Mesenchymal stem cell (in vitro differentiated cells and primary cell): ENCODE measurements at regions not wholly inside any gene's neighbourhood (a gene's known extent, or its start where the extent isn't known, plus 50 kb on each side); places are given as distances from the start of the nearest gene placed in this dataset.
A peak's percentile ranks its signal among the peaks of the same experiment; 100 is the strongest.

Source experiments
- DNase-seq: peaks from one replicate; pipeline ENCODE4 v3.0.0-alpha.2; 2013
- H2AFZ ChIP-seq: one replicate; pipeline ENCODE4 v1.6.1; 2013; ENCODE audit warnings: low read depth, mild to moderate bottlenecking, control low read depth, inconsistent platforms, low read length, moderate library complexity
- H2AK5ac ChIP-seq: 2 replicates; pipeline ENCODE4 v1.6.1; 2013; ENCODE audit warnings: low read length, moderate library complexity, mild to moderate bottlenecking, inconsistent platforms; ENCODE audit not compliant: severe bottlenecking
- H2BK120ac ChIP-seq: one replicate; pipeline ENCODE4 v1.6.1; 2013; ENCODE audit warnings: low read depth, mild to moderate bottlenecking, inconsistent platforms, low read length, moderate library complexity
- H2BK12ac ChIP-seq, 2 experiments: one replicate each; pipeline ENCODE4 v1.6.1; 2013; ENCODE audit warnings: inconsistent platforms in 2 of 2, low read length in 2 of 2, mild to moderate bottlenecking in 2 of 2, moderate library complexity in 2 of 2, control low read depth in 1 of 2
- H2BK15ac ChIP-seq: one replicate; pipeline ENCODE4 v1.6.1; 2013; ENCODE audit warnings: mild to moderate bottlenecking, low read depth, inconsistent platforms; ENCODE audit not compliant: poor library complexity, severe bottlenecking
- H2BK5ac ChIP-seq: 2 replicates; pipeline ENCODE4 v1.6.1; 2013; ENCODE audit warnings: low read depth, mild to moderate bottlenecking, low read length, control low read depth, inconsistent platforms; ENCODE audit not compliant: poor library complexity, severe bottlenecking
- H3K14ac ChIP-seq, 2 experiments: one replicate each; pipeline ENCODE4 v1.6.1; 2013; ENCODE audit warnings: inconsistent platforms in 2 of 2, low read length in 2 of 2, control low read depth in 1 of 2, mild to moderate bottlenecking in 1 of 2, moderate library complexity in 1 of 2
- H3K18ac ChIP-seq, 2 experiments: one replicate each; pipeline ENCODE4 v1.6.1; 2013; ENCODE audit warnings: inconsistent platforms in 2 of 2, low read length in 2 of 2, control low read depth in 1 of 2, low read depth in 1 of 2, mild to moderate bottlenecking in 1 of 2
- H3K23ac ChIP-seq, 2 experiments: one replicate each; pipeline ENCODE4 v1.6.1; 2013; ENCODE audit warnings: inconsistent platforms in 2 of 2, low read length in 2 of 2, mild to moderate bottlenecking in 2 of 2, moderate library complexity in 2 of 2, control low read depth in 1 of 2
- H3K27ac ChIP-seq: 2 replicates; pipeline ENCODE4 v1.5.1; 2013; ENCODE audit warnings: mild to moderate bottlenecking, moderate library complexity, low read length, control low read depth, inconsistent platforms; ENCODE audit not compliant: poor library complexity, severe bottlenecking
- H3K27me3 ChIP-seq, 2 experiments: 2 replicates each; pipeline versions ENCODE4 v1.6.1 to v1.7.0; 2013; ENCODE audit warnings: low read length in 2 of 2, mild to moderate bottlenecking in 2 of 2, moderate library complexity in 2 of 2, control low read depth in 1 of 2, inconsistent platforms in 1 of 2; ENCODE audit not compliant: control insufficient read depth in 1 of 2, insufficient read depth in 1 of 2
- H3K36me3 ChIP-seq, 2 experiments: 2 replicates each; pipeline versions ENCODE4 v1.6.1 to v1.7.0; 2013; ENCODE audit warnings: low read length in 2 of 2, control low read depth in 1 of 2, inconsistent platforms in 1 of 2, low read depth in 1 of 2, mild to moderate bottlenecking in 1 of 2; ENCODE audit not compliant: insufficient read depth in 2 of 2, control insufficient read depth in 1 of 2
- H3K4ac ChIP-seq, 2 experiments: one replicate each; pipeline ENCODE4 v1.6.1; 2013; ENCODE audit warnings: inconsistent platforms in 2 of 2, low read length in 2 of 2, mild to moderate bottlenecking in 2 of 2, moderate library complexity in 2 of 2, control low read depth in 1 of 2, low read depth in 1 of 2
- H3K4me1 ChIP-seq: 2 replicates; pipeline ENCODE4 v1.6.1; 2013; ENCODE audit warnings: low read depth, low read length, control low read depth; ENCODE audit not compliant: control insufficient read depth, insufficient read depth
- H3K4me2 ChIP-seq: 2 replicates; pipeline ENCODE4 v1.6.1; 2013; ENCODE audit warnings: low read length, mild to moderate bottlenecking, inconsistent platforms; ENCODE audit not compliant: poor library complexity, severe bottlenecking
- H3K4me3 ChIP-seq, 2 experiments: 2 replicates each; pipeline versions ENCODE4 v1.5.1 to v1.7.0; 2013; ENCODE audit warnings: low read length in 2 of 2, mild to moderate bottlenecking in 2 of 2, control low read depth in 1 of 2, low read depth in 1 of 2; ENCODE audit not compliant: insufficient read depth in 1 of 2
- H3K79me1 ChIP-seq: replicated peaks from 2 replicates; pipeline ENCODE4 v1.6.1; 2013; ENCODE audit warnings: mild to moderate bottlenecking, control low read depth, low read length, inconsistent platforms; ENCODE audit not compliant: poor library complexity, severe bottlenecking
- H3K9ac ChIP-seq: 2 replicates; pipeline ENCODE4 v1.7.0; 2013; ENCODE audit warnings: mild to moderate bottlenecking, low read length, moderate library complexity
- H3K9me3 ChIP-seq: 2 replicates; pipeline ENCODE4 v1.7.0; 2013; ENCODE audit warnings: mild to moderate bottlenecking, low read length; ENCODE audit not compliant: control insufficient read depth
- H4K8ac ChIP-seq: one replicate; pipeline ENCODE4 v1.6.1; 2013; ENCODE audit warnings: inconsistent platforms, mild to moderate bottlenecking, low read length, moderate library complexity
- H4K91ac ChIP-seq: one replicate; pipeline ENCODE4 v1.6.1; 2013; ENCODE audit warnings: mild to moderate bottlenecking, low read length, inconsistent platforms
- whole genome bisulfite sequencing: methylation state at CpG from one replicate; pipeline ENCODE4 v1.1.7; 2013; ENCODE audit warnings: mixed read lengths; 5-methylcytosine and 5-hydroxymethylcytosine counted together

GRCh38 chr2:62372824-62373223 lies 133.2 kb downstream of the TMEM17 start:
- Histone ChIP-seq H3K36me3 (no peaks in the 10 kb centered on the region), H3K4me2 (no peak overlapping the region), H2BK12ac (no peak overlapping the region), H3K9me3 (peaks cover 27% of the 10 kb centered on the region), H2AK5ac (no peak overlapping the region), H3K9ac (no peak overlapping the region), H3K27me3 (no peaks in the 10 kb centered on the region), H3K18ac (no peak overlapping the region), H3K4me1 (peaks cover 6% of the 10 kb centered on the region), H2BK5ac (no peak overlapping the region), H3K23ac (no peak overlapping the region), H2BK120ac (no peak overlapping the region), H3K27ac (no peak overlapping the region), H3K4me3 (no peak overlapping the region), H4K91ac (no peak overlapping the region), H2BK15ac (no peak overlapping the region), H3K79me1 (no peaks in the 10 kb centered on the region), H3K14ac (no peak overlapping the region), H2AFZ (no peak overlapping the region), H3K4ac (no peak overlapping the region), H4K8ac (no peak overlapping the region)
- DNase-seq, result no peak
- WGBS, result 95% methylated on average over 7 of the region's 7 CpGs

- H4K91ac ChIP-seq, result no peak overlapping the region
- H3K27me3 ChIP-seq, result no peaks in the 10 kb centered on the region
- no peak overlapping the region for H3K14ac ChIP-seq
- no peak overlapping the region for H3K23ac ChIP-seq
- H2BK5ac ChIP-seq, result no peak overlapping the region
- no peak for DNase-seq
- H3K9ac ChIP-seq, result no peak overlapping the region
- no peak overlapping the region for H3K27ac ChIP-seq
- no peaks in the 10 kb centered on the region for H3K79me1 ChIP-seq
- H2BK15ac ChIP-seq, result no peak overlapping the region
- H4K8ac ChIP-seq, result no peak overlapping the region
- H3K18ac ChIP-seq, result no peak overlapping the region
- H3K9me3 ChIP-seq, result peaks cover 27% of the 10 kb centered on the region
- no peak overlapping the region for H3K4ac ChIP-seq
- 85% methylated on average over 3 of the region's 3 CpGs for WGBS
- no peak overlapping the region for H3K4me3 ChIP-seq
- no peak overlapping the region for H2BK12ac ChIP-seq
- no peaks in the 10 kb centered on the region for H3K36me3 ChIP-seq
- no peak overlapping the region for H3K4me2 ChIP-seq
- peaks cover 6% of the 10 kb centered on the region for H3K4me1 ChIP-seq
- no peak overlapping the region for H2AFZ ChIP-seq
- H2AK5ac ChIP-seq, result peak overlapping the region; percentile 47
- no peak overlapping the region for H2BK120ac ChIP-seq
Measured at GRCh38 chr2:62370321-62371250, 135.4 kb downstream of the TMEM17 start.

- Histone ChIP-seq H3K4me3 (no peak overlapping the region), H2BK12ac (no peak overlapping the region), H3K27me3 (no peaks in the 10 kb centered on the region), H3K4me1 (peaks cover 6% of the 10 kb centered on the region), H3K36me3 (no peaks in the 10 kb centered on the region), H3K27ac (no peak overlapping the region), H3K4ac (no peak overlapping the region), H3K23ac (no peak overlapping the region), H3K14ac (no peak overlapping the region), H3K4me2 (no peak overlapping the region), H2AK5ac (no peak overlapping the region), H4K8ac (no peak overlapping the region), H2AFZ (no peak overlapping the region), H2BK120ac (no peak overlapping the region), H2BK15ac (no peak overlapping the region), H3K9ac (no peak overlapping the region), H3K79me1 (no peaks in the 10 kb centered on the region), H3K9me3 (peaks cover 27% of the 10 kb centered on the region), H3K18ac (no peak overlapping the region), H4K91ac (no peak overlapping the region), H2BK5ac (no peak overlapping the region)
- WGBS, result 89% methylated on average over 4 of the region's 4 CpGs
- no peak for DNase-seq
Measured at GRCh38 chr2:62369541-62370202, 136.3 kb downstream of the TMEM17 start.

- Histone ChIP-seq H3K4me2 (no peak overlapping the region), H2BK12ac (no peak overlapping the region), H3K9me3 (peaks cover 5% of the 10 kb centered on the region), H2BK120ac (no peak overlapping the region), H4K8ac (no peak overlapping the region), H2BK15ac (peak overlapping the region; percentile 57), H3K27me3 (no peaks in the 10 kb centered on the region), H2AK5ac (no peak overlapping the region), H2BK5ac (no peak overlapping the region), H4K91ac (no peak overlapping the region), H3K14ac (no peak overlapping the region), H2AFZ (no peak overlapping the region), H3K4me3 (no peak overlapping the region), H3K4ac (no peak overlapping the region), H3K79me1 (no peaks in the 10 kb centered on the region), H3K18ac (no peak overlapping the region), H3K27ac (no peak overlapping the region), H3K36me3 (no peaks in the 10 kb centered on the region), H3K9ac (no peak overlapping the region), H3K23ac (peak overlapping the region in 1 of 2 experiments; percentile 29), H3K4me1 (peaks cover 3% of the 10 kb centered on the region)
- WGBS, result 78% methylated on average over 10 of the region's 11 CpGs
- no peak for DNase-seq
Measured at GRCh38 chr2:62364791-62365528, 141.0 kb downstream of the TMEM17 start.
